ENCODE measurements at regions not wholly inside any gene's neighbourhood (a gene's known extent, or its start where the extent isn't known, plus 50 kb on each side); places are given as distances from the start of the nearest gene placed in this dataset.
"Not testable (repeated sequence)": the region's sequence is repeated elsewhere in the genome, so short reads cannot be mapped to it uniquely, and the experiment has no call there.

DNA sequence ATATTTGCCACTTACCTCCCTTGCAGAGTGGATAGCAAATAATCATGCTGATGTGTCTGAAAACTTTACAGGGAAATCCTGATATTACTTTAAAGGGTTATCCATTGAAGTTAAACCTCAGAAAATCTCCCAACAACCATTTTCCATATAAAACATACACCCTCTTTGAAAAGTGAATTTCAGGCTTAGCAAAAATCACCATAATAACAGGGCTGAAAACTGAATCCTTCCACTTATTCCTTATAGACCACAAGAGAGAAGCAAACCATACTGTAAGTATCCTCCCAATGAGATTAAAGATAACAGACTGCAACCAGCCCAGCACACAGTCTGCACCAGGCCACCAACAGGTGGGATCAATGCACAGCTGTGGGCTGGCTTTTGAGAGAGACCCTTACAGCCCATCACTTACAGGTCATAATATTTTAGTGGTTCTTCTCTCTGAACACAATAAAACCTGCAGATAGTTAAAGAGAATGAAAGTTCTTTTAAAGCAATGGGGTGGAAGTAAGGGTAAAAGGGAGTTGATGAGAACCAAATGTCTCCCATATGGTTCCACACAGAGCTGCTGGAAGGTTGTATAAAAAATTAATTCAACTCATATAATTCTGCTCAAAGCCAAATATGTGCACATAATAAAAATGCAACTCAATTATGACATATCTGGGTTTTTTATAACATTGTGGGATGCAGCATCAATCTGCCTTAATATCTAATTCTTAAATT is 376.2 kb upstream of the GRAMD2B start:
- DNase-seq = no peak

DNA sequence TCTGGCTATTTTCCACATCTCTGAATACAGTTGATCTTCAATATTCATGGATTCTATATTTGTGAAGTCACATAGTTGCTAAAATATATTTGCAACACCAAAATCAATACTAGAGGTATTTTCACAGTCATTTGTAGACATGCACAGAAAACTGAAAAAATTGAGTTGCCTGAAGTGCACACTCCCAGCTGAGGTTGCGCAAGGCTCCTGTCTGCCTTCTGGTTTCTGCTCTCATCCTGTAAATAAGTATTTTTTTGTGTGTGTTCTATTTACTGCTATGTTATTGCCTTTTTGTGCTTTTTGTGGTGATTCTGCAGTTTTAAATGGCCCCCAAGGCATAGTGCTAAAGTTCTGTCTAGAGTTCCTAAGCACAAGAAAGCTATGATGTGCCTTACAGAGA is 371.1 kb upstream of the GRAMD2B start:
- no peak for DNase-seq

- no peak for DNase-seq
Observed at GRCh38 chr5:126052791-126053190, 370.4 kb upstream of the GRAMD2B start.

- no peak for DNase-seq
Observed at GRCh38 chr5:126053630-126054029, 369.6 kb upstream of the GRAMD2B start.

- no peak for DNase-seq
Observed at GRCh38 chr5:126054577-126055347, 368.4 kb upstream of the GRAMD2B start.

- DNase-seq = no peak
Observed at GRCh38 chr5:126055348-126055729, 367.9 kb upstream of the GRAMD2B start.

- DNase-seq = no peak
Observed at GRCh38 chr5:126056352-126056751, 366.9 kb upstream of the GRAMD2B start.

GRCh38 chr5:126056851-126057622 is 366.2 kb upstream of the GRAMD2B start:
- DNase-seq = no peak

DNA sequence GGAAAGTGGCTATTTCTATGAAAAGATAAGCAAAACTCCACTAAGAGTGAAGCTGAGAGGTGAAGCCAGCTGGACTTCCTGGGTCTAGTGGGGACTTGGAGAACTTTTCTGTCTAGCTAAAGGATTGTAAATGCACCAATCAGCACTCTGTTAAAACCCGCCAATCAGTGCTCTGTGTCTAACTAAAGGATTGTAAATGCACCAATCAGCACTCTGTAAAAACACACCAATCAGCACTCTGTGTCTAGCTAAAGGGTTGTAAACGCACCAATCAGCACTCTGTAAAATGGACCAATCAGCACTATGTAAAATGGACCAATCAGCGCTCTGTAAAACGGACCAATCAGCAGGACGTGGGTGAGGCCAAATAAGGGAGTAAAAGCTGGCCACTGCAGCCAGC is 364.8 kb upstream of the GRAMD2B start:
- DNase-seq = not testable (repeated sequence)

DNA sequence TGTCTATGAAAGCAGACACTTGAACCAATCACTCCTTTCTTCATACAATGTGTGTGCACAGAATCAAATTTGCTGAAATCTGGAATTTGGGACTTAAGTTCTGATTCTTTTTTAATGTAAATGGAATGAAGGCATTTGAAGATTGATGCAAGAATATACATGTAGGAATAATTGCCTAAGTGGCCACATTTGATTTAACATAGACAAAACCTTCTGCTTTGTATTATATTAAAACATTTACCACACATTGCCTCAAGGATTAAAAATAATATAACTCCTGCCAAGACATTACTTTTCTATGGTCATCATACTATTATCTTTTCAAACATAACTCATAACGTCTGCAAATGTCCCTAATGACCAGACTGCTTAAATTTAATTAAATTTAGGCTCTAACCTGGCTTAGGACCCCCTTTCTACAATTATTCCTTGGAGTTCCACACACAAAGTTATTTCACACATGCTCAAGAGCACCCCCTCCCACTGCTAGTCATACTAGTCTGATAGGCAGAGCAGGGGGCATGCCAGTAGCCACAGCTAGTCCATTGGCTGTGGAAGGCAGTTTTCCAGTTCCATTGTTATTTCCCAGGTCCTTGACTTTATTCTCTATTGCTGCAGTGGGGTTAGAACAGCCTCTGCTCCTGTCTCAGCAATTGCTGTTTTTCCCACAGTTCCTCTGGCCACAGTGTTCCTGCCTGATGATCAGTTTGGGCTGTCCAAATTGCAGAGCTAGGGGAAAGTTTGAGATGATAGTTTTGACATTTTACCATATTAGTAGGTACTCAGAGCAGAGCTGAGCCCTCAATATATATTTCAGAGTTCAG is 360.6 kb upstream of the GRAMD2B start:
- no peak for DNase-seq

GRCh38 chr5:126065061-126065460 is 358.1 kb upstream of the GRAMD2B start:
- DNase-seq = no peak

DNA sequence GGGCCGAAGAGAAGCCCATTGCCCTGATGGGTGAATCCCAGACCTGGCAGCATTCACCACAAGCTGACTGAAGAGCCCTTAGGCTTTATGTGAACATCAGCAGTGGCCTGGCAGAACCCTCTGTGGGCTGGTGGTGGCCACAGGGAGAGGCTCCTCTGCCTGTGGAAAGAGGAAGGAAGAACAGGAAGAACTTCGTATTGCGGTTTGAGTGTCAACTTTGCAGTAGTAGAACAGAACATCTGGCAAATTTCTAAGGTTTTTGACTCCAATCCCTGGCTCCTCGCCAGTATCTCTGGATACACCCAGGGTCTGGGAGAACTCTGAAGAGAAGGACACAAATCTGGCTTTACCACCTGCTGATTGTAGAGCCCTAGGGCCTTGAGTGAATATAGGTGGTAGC is 356.4 kb upstream of the GRAMD2B start:
- no peak for DNase-seq

GRCh38 chr5:126067404-126067803 is 355.8 kb upstream of the GRAMD2B start:
- DNase-seq = no peak

GRCh38 chr5:126069329-126069728 is 353.9 kb upstream of the GRAMD2B start:
- DNase-seq = no peak

- no peak for DNase-seq
Observed at GRCh38 chr5:126070481-126070880, 352.7 kb upstream of the GRAMD2B start.

- no peak for DNase-seq
Observed at GRCh38 chr5:126074538-126074937, 348.7 kb upstream of the GRAMD2B start.

- DNase-seq = no peak
Observed at GRCh38 chr5:126079266-126079665, 343.9 kb upstream of the GRAMD2B start.

DNA sequence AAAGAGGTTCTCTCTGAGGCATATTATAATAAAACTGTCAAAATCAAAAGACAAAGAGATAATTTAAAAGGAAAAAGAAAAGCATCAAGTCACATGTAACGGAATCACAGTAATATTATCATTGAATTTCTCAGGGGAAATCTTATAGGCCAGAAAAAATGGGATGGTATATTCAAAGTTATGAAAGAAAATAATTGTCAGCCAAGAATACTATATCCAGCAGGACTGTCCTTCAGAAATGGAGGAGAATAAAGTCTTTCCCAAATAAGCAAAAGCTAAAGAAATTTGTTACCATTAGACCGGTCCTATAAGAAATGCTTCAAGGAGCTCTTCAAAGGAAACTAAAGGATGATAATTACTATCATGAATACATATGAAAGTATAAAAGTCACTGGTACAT is 342.0 kb upstream of the GRAMD2B start:
- DNase-seq = no peak

DNA sequence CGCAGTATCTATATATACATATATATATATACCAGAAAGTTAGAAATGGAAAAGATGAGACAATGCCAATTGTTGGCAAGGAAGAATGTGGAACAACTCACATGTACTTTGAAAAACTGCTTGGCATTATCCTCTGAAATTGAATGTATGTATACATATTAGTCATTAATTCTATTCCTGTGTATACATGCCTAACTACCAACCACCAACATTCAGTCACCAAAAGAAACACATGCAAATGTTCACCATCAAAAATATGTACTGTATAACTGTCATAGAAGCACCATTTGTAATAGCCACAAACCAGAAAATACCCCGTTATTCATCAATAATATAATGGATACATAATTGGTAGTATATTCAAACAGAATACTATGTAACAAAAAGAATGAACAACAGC is 330.2 kb upstream of the GRAMD2B start:
- no peak for DNase-seq

GRCh38 chr5:126093718-126094117 is 329.5 kb upstream of the GRAMD2B start:
- DNase-seq = no peak

DNA sequence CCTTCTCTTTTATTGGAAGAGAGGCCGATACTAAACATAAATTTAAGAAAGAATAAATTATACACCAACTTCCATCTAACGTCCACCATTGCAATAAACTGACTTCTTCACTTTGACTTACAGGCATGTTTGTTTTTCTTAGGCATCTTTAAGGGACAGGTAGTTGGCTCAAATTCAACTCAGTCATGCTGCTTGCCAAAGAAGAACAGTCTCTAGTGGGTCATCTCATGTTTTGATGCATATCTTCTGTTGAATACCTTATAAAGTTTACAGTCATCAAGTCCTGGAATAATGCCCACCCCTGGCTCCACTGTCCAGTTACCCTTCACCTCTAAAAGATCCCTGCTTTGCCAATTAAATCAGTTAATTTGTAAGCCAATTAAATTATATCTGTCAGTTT is 328.2 kb upstream of the GRAMD2B start:
- no peak for DNase-seq

DNA sequence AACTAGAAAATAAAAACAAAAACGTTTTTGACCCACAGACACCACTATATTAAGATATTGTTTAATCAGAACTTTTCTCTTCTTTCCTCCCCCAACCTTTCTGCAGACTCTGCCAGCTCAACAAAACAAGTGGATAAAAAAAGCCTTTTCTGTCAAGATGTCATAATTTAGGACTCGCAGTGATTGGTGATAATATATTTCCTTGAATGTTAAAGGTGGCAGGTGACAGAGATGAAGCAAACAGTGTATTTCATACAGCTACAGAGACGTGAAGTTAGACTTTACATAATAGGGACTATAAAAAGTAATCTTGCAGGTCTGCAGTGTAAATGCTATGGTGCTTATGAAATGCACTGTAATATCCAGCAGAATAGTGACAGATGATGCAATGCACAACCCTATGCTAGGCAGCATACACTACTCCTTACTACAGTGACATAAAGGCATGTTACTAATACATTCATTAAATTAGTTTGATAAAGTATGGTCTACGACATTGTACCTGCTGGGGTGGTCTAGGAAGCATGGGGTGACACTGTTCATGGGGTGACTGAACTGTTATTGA is 326.7 kb upstream of the GRAMD2B start:
- no peak for DNase-seq

DNA sequence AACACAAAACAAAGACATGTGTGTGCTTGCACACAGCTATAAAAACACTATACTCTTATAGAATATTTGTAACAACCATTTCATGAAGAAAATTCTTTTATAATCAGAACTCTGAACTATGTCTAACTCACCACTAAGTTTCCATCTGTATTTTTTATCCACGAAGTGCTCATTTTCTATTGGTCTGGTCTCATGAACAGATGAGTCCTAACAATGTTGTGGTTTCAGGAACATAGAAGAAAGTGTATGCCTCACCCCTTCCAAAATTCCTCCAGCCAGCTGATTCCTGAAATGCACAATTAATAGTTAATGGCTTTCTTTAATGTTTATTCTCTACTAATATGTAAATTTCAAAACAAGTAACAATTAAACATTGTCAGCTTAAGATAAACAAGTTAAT is 325.3 kb upstream of the GRAMD2B start:
- no peak for DNase-seq

Data from islet precursor cell (in vitro differentiated cells).